Right lobe of liver (tissue), 6 donors: ENCODE measurements at regions not wholly inside any gene's neighbourhood (a gene's known extent, or its start where the extent isn't known, plus 50 kb on each side); places are given as distances from the start of the nearest gene placed in this dataset.

Experiments
- ATAC-seq, 4 donors: fragments of 200-7000 bp; cut with Tn5 transposase; one replicate each; pipeline ENCODE4 v1.9.1; 2020; ENCODE audit warnings: mild to moderate bottlenecking in 4 of 4, moderate library complexity in 4 of 4
- DNase-seq, 3 donors: peaks; one replicate each; pipeline ENCODE4 v3.0.0-alpha.2; 2020
- H3K27ac ChIP-seq, 3 donors: fragments of 200-600 bp; one replicate each; pipeline ENCODE4 v1.8.0; 2022
- H3K27me3 ChIP-seq, 2 donors: fragments of 200-600 bp; one replicate each; pipeline ENCODE4 v1.8.0; 2022
- H3K36me3 ChIP-seq, 4 donors: fragments of 200-600 bp; sonication (generic) in 1 of 4; one replicate each; pipeline versions ENCODE4 v1.5.1 to v1.8.0; 2017 to 2022; ENCODE audit warnings: control low read depth in 1 of 4
- H3K4me1 ChIP-seq, 4 donors: fragments of 200-600 bp; sonication (generic) in 1 of 4; one replicate each; pipeline versions ENCODE4 v1.5.1 to v1.8.0; 2017 to 2022; ENCODE audit warnings: control low read depth in 1 of 4
- H3K4me3 ChIP-seq, 3 donors: fragments of 200-600 bp; one replicate each; pipeline ENCODE4 v1.8.0; 2022
- H3K9me3 ChIP-seq, 4 donors: fragments of 200-600 bp; sonication (generic) in 1 of 4; one replicate each; pipeline versions ENCODE4 v1.5.1 to v1.8.0; 2017 to 2022; ENCODE audit warnings: control low read depth in 1 of 4
- CTCF ChIP-seq, 4 donors: fragments of 200-600 bp in 3 of 4; fragments of 450-650 bp in 1 of 4; IDR thresholded peaks; one replicate each; pipeline versions ENCODE4 v1.5.1 to v1.8.0; 2016 to 2022; ENCODE audit warnings: antibody characterized with exemption in 4 of 4, mild to moderate bottlenecking in 2 of 4
- POLR2A ChIP-seq: fragments of 450-650 bp; IDR thresholded peaks from one replicate; pipeline ENCODE4 v1.6.1; 2017; ENCODE audit warnings: antibody characterized with exemption, mild to moderate bottlenecking
- whole genome bisulfite sequencing: methylation state at CpG from one replicate; pipeline ENCODE4 v1.1.6; 2018; ENCODE audit warnings: low coverage, low lambda C conversion rate; ENCODE audit not compliant: insufficient coverage; ENCODE audit errors: missing lambda C conversion rate; 5-methylcytosine and 5-hydroxymethylcytosine counted together
- intact Hi-C, 2 donors: fragments of 100-400 bp; cut with DNase I; formaldehyde crosslinking; loops; one replicate each; pipeline versions ENCODE4 v1.11.2 to v1.14.1; 2022
- donor health status: DM: no; HTN: yes; CAD: no.
- donor health status: DM: no; HTN: no; CAD: no.
- donor health status: DM: no; HTN: no; CAD: no.
- donor health status: DM: no; HTN: yes; CAD: no.
- donor health status: DM: no; HTN: yes; CAD: no.

GRCh38 chr2:107625982-107626381 lies 200.7 kb upstream of the RGPD4 start:
- H3K36me3 ChIP-seq = no peaks in the 10 kb centered on the region
- intact Hi-C loops = no loop called here
- no peaks in the 10 kb centered on the region for H3K9me3 ChIP-seq
- no peaks in the 10 kb centered on the region for H3K4me1 ChIP-seq
- ATAC-seq (no peak), DNase-seq (no peak)
- H3K27me3 ChIP-seq = no peaks in the 10 kb centered on the region
- H3K27ac ChIP-seq = no peak overlapping the region
- TF ChIP-seq POLR2A (no peak), CTCF (IDR thresholded peaks at IDR 0.05) (no peak)
- H3K4me3 ChIP-seq = no peak overlapping the region

GRCh38 chr2:107627164-107627563 lies 199.5 kb upstream of the RGPD4 start:
- intact Hi-C loops = no loop called here
- WGBS = 31% methylated on average over 1 of the region's 1 CpG
- Histone ChIP-seq H3K9me3 (no peaks in the 10 kb centered on the region), H3K4me1 (no peaks in the 10 kb centered on the region), H3K27me3 (no peaks in the 10 kb centered on the region), H3K36me3 (no peaks in the 10 kb centered on the region), H3K27ac (no peak overlapping the region), H3K4me3 (no peak overlapping the region)
- DNase-seq (no peak), ATAC-seq (no peak)
- TF ChIP-seq POLR2A (no peak), CTCF (IDR thresholded peaks at IDR 0.05) (no peak)

- Histone ChIP-seq H3K4me3 (no peak overlapping the region), H3K36me3 (no peaks in the 10 kb centered on the region), H3K9me3 (peaks cover 0 to 2% (median 0%) of the 10 kb centered on the region in 4 donors), H3K4me1 (no peaks in the 10 kb centered on the region), H3K27me3 (no peaks in the 10 kb centered on the region), H3K27ac (no peak overlapping the region)
- DNase-seq (no peak), ATAC-seq (no peak)
- WGBS = 44% methylated on average over 3 of the region's 3 CpGs
- intact Hi-C loops = no loop called here
- TF ChIP-seq POLR2A (no peak), CTCF (IDR thresholded peaks at IDR 0.05) (no peak)
These were observed 198.8 kb upstream of the RGPD4 start for GRCh38 chr2:107627926-107628325.

- Histone ChIP-seq H3K36me3 (no peaks in the 10 kb centered on the region), H3K27ac (no peak overlapping the region), H3K27me3 (no peaks in the 10 kb centered on the region), H3K4me3 (no peak overlapping the region), H3K4me1 (no peaks in the 10 kb centered on the region), H3K9me3 (peaks cover 0 to 7% (median 0%) of the 10 kb centered on the region in 4 donors)
- 63% methylated on average over 3 of the region's 3 CpGs for WGBS
- no peak for TF ChIP-seq POLR2A
- TF ChIP-seq CTCF (IDR thresholded peaks at IDR 0.05) = no peak
- DNase-seq (no peak), ATAC-seq (no peak)
- intact Hi-C loops = no loop called here
These were observed 193.0 kb upstream of the RGPD4 start for GRCh38 chr2:107633580-107634147.

GRCh38 chr2:107634172-107634571 lies 192.5 kb upstream of the RGPD4 start:
- H3K9me3 ChIP-seq = peaks cover 0 to 7% (median 0%) of the 10 kb centered on the region in 4 donors

More at GRCh38 chr2:107634172-107634571, 192.5 kb upstream of the RGPD4 start:
- intact Hi-C loops = no loop called here
- no peak for DNase-seq
- no peak for ATAC-seq
- H3K27me3 ChIP-seq = no peaks in the 10 kb centered on the region
- no peaks in the 10 kb centered on the region for H3K36me3 ChIP-seq
- no peak overlapping the region for H3K27ac ChIP-seq
- no peaks in the 10 kb centered on the region for H3K4me1 ChIP-seq
- H3K4me3 ChIP-seq = no peak overlapping the region
- TF ChIP-seq CTCF (IDR thresholded peaks at IDR 0.05) (no peak), POLR2A (no peak)
- WGBS = 65% methylated on average over 1 of the region's 1 CpG
